ENCODE measurements at regions not wholly inside any gene's neighbourhood (a gene's known extent, or its start where the extent isn't known, plus 50 kb on each side); places are given as distances from the start of the nearest gene placed in this dataset.

DNA sequence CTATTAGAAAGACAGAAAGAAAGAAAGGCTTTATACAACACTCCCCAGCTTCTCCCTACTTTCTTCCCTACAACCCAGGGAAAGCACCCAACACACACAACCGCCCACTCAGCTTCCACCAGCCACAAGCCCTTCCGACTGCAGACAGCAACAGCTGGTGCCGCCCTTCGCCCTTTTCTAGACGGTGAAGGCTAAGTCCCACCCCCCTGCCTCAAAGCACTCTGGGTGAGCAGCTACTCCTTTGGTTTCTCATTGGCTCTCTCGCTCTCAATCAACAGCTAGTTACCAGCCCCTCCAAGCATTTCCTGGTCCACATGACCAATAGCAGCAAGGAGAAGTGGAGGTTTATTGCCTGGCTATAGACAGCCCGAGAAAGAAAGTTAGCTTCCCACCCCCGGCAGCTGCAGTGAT, 230.1 kb upstream of the MOCS1 start:
- H3K27ac ChIP-seq = no peak overlapping the region
- no peaks in the 10 kb centered on the region for H3K4me1 ChIP-seq
- H3K27me3 ChIP-seq = peaks cover 14% of the 10 kb centered on the region
- no peak for ATAC-seq
- TF ChIP-seq POLR2AphosphoS5 (IDR thresholded peaks at IDR 0.05) = no peak
- TF ChIP-seq POLR2A (IDR thresholded peaks at IDR 0.05) = no peak
- TF ChIP-seq, protein P1, sequence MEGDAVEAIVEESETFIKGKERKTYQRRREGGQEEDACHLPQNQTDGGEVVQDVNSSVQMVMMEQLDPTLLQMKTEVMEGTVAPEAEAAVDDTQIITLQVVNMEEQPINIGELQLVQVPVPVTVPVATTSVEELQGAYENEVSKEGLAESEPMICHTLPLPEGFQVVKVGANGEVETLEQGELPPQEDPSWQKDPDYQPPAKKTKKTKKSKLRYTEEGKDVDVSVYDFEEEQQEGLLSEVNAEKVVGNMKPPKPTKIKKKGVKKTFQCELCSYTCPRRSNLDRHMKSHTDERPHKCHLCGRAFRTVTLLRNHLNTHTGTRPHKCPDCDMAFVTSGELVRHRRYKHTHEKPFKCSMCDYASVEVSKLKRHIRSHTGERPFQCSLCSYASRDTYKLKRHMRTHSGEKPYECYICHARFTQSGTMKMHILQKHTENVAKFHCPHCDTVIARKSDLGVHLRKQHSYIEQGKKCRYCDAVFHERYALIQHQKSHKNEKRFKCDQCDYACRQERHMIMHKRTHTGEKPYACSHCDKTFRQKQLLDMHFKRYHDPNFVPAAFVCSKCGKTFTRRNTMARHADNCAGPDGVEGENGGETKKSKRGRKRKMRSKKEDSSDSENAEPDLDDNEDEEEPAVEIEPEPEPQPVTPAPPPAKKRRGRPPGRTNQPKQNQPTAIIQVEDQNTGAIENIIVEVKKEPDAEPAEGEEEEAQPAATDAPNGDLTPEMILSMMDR (IDR thresholded peaks at IDR 0.05) = no peak
- no peak for TF ChIP-seq EP300 (IDR thresholded peaks at IDR 0.05)
- H3K9me3 ChIP-seq = peaks cover 0 to 8% (median 0%) of the 10 kb centered on the region in 3 donors
- WGBS, 2 donors (ENCODE audit: low coverage in 1 of 2) = 63 to 81% methylated on average over 3 of the region's 8 CpGs
- H3K36me3 ChIP-seq = no peaks in the 10 kb centered on the region
- peak overlapping the region in 1 of 2 donors; percentile 8 for H3K4me3 ChIP-seq

DNA sequence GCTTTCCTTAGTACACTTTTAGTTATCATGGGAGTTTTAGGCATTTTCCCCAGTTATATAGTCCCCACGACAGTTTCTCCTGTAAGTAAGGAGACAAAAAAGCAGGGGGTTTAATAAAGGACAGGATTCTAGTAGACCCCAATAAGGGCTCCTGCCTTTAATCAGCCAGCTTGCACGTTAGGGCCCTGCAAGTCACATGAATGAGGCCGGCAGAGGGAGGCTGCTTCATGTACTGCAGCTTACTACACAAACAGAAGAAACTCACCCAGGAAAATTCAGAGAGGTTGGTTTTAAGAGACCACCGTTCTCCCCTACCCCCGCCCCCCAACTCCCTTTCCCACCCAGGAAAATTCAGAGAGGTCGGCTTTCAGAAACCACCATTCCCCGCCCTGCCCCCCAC, 229.7 kb upstream of the MOCS1 start:
- 45 to 50% methylated on average over 2 to 5 of the region's 7 CpGs for WGBS, 2 donors (ENCODE audit: low coverage in 1 of 2)
- no peak for ATAC-seq
- H3K4me1 ChIP-seq = no peaks in the 10 kb centered on the region
- no peak overlapping the region for H3K27ac ChIP-seq
- no peaks in the 10 kb centered on the region for H3K36me3 ChIP-seq
- peak overlapping the region in 1 of 2 donors; percentile 8 for H3K4me3 ChIP-seq
- H3K27me3 ChIP-seq = peaks cover 10% of the 10 kb centered on the region
- peaks cover 0 to 8% (median 0%) of the 10 kb centered on the region in 3 donors for H3K9me3 ChIP-seq
- no peak for TF ChIP-seq EP300 (IDR thresholded peaks at IDR 0.05)
- TF ChIP-seq, protein P1 (IDR thresholded peaks at IDR 0.05) = no peak
- no peak for TF ChIP-seq POLR2A (IDR thresholded peaks at IDR 0.05)
- no peak for TF ChIP-seq POLR2AphosphoS5 (IDR thresholded peaks at IDR 0.05)

DNA sequence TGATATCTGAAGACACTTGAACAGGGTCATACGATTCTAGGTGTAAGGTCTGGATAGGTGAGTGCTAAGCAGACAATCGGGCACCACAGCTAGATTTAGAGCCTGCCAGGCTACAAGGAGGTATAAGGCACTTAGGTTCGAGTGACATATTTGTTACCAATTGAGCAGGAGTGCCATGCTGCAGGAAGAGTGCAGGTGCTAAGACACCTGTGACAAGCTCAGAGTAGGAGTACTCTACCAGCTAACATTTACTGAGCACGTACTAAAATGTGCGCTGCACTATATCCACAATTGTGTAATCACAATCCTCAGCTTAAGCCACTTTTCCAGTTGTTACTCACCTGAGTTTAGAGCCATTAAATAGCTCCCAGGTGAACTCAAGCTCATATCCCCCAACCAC, 227.8 kb upstream of the MOCS1 start:
- peaks cover 0 to 8% (median 0%) of the 10 kb centered on the region in 3 donors for H3K9me3 ChIP-seq
- ATAC-seq = no peak
- no peaks in the 10 kb centered on the region for H3K27me3 ChIP-seq
- TF ChIP-seq, protein P1 (IDR thresholded peaks at IDR 0.05) = no peak
- TF ChIP-seq POLR2A (IDR thresholded peaks at IDR 0.05) = no peak
- TF ChIP-seq POLR2AphosphoS5 (IDR thresholded peaks at IDR 0.05) = no peak
- no peak for TF ChIP-seq EP300 (IDR thresholded peaks at IDR 0.05)
- no peaks in the 10 kb centered on the region for H3K36me3 ChIP-seq
- no peaks in the 10 kb centered on the region for H3K4me1 ChIP-seq
- no peak overlapping the region for H3K27ac ChIP-seq
- 83 to 88% methylated on average over 1 to 3 of the region's 5 CpGs for WGBS, 2 donors (ENCODE audit: low coverage in 1 of 2)
- no peak overlapping the region for H3K4me3 ChIP-seq

DNA sequence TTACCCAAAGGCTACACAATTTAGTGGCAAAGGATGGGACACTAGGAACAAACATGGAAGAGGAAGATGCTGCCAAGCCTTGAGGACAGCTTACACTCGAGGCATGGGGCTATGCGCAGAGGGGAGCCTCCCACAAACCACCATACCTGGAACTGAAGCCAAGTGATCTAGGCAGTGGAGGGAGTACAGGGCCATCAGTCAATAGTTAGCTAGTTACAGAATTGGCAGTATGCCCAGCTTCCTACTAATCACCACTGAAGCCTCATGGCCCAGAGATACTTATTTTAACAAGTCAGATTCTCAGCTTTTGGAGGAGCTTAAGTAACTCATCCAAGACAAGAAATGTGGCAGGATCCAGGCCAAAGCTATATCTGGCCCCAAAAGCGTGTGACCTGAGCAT, 226.6 kb upstream of the MOCS1 start:
- 83% methylated on average over 1 of the region's 3 CpGs; no CpG with 5 or more reads in 1 of the 2 donors for WGBS, 2 donors (ENCODE audit: low coverage in 1 of 2)
- Histone ChIP-seq H3K36me3 (no peaks in the 10 kb centered on the region), H3K27ac (no peak overlapping the region), H3K4me1 (no peaks in the 10 kb centered on the region), H3K4me3 (no peak overlapping the region), H3K27me3 (no peaks in the 10 kb centered on the region), H3K9me3 (peaks cover 0 to 8% (median 0%) of the 10 kb centered on the region in 3 donors)
- ATAC-seq = no peak
- TF ChIP-seq EP300 (IDR thresholded peaks at IDR 0.05) = no peak
- TF ChIP-seq, protein P1 (IDR thresholded peaks at IDR 0.05) = no peak
- TF ChIP-seq POLR2A (IDR thresholded peaks at IDR 0.05) = no peak
- no peak for TF ChIP-seq POLR2AphosphoS5 (IDR thresholded peaks at IDR 0.05)

DNA sequence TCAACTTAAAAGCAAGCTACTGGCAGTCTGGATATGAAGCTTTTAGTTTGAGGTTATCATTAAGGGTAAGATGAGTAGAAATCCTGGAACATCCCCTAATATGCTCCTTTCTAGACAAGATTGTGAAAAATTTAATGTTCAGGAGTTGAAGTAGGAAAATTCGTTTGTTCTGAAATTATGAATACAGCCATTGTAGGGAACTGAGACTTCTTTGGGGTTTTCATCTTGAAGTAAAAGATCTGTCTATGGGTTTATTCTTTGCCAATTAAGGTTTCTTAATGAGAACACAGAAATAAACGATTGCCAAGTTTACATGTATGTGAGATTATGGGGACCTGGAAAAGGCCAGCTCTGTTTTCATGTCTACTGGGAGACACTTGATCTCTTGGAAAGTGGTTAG, 225.6 kb upstream of the MOCS1 start:
- H3K27ac ChIP-seq = no peak overlapping the region
- 52 to 74% methylated on average over 2 of the region's 2 CpGs for WGBS, 2 donors (ENCODE audit: low coverage in 1 of 2)
- H3K4me3 ChIP-seq = no peak overlapping the region
- TF ChIP-seq POLR2A (IDR thresholded peaks at IDR 0.05) = no peak
- no peak for TF ChIP-seq POLR2AphosphoS5 (IDR thresholded peaks at IDR 0.05)
- no peak for TF ChIP-seq EP300 (IDR thresholded peaks at IDR 0.05)
- TF ChIP-seq, protein P1 (IDR thresholded peaks at IDR 0.05) = no peak
- ATAC-seq = no peak
- H3K9me3 ChIP-seq = peaks cover 0 to 8% (median 0%) of the 10 kb centered on the region in 3 donors
- H3K36me3 ChIP-seq = no peaks in the 10 kb centered on the region
- peaks cover under 1% of the 10 kb centered on the region for H3K27me3 ChIP-seq
- H3K4me1 ChIP-seq = no peaks in the 10 kb centered on the region

Data from gastroesophageal sphincter (tissue), 4 donors.